Motor neuron (in vitro differentiated cells): ENCODE measurements at regions not wholly inside any gene's neighbourhood (a gene's known extent, or its start where the extent isn't known, plus 50 kb on each side); places are given as distances from the start of the nearest gene placed in this dataset.

ENCODE experiments used
- ATAC-seq, 8 experiments: fragments of 200-7000 bp; cut with Tn5 transposase; replicated peaks in 6 of 8; 2 replicates each; pipeline ENCODE4 v1.8.0; 2021; ENCODE audit warnings: mild to moderate bottlenecking in 8 of 8, moderate library complexity in 8 of 8
- H3K27ac ChIP-seq, 2 donors: fragments of 250-450 bp; sonication (Bioruptor Pico); 2 replicates each; pipeline ENCODE4 v1.9.0; 2021; ENCODE audit warnings: antibody characterized with exemption in 2 of 2, mild to moderate bottlenecking in 2 of 2, moderate library complexity in 1 of 2
- H3K4me1 ChIP-seq, 2 donors: fragments of 250-450 bp; sonication (Bioruptor Pico); replicated peaks in 1 of 2; 2 replicates each; pipeline ENCODE4 v1.6.1; 2021; ENCODE audit warnings: antibody characterized with exemption in 2 of 2, mild to moderate bottlenecking in 2 of 2, moderate library complexity in 1 of 2
- H3K4me3 ChIP-seq, 5 donors: fragments of 250-450 bp; sonication (Bioruptor Pico); 2 replicates each; pipeline ENCODE4 v1.9.0; 2021; ENCODE audit warnings: antibody characterized with exemption in 5 of 5, mild to moderate bottlenecking in 5 of 5, moderate library complexity in 4 of 5
- WGBS, 10 experiments: fragments of 450-650 bp; shearing (Covaris generic); methylation state at CpG; one replicate each; pipeline ENCODE4 v1.0.0; 2022; 5-methylcytosine and 5-hydroxymethylcytosine counted together
- in situ Hi-C, 9 experiments: fragments of 400-800 bp; cut with MboI; loops; one replicate each; pipeline ENCODE4 v1.15.0; 2021; ENCODE audit warnings: low sequenced_read_pairs in 9 of 9, low pct_unique_long_range_greater_than_20kb in 2 of 9; ENCODE audit not compliant: unreplicated experiment in 9 of 9

- 38 to 68% (median 49%) methylated on average over 2 to 4 of the region's 4 CpGs for WGBS, 10 experiments
- no peak for ATAC-seq
- H3K4me1 ChIP-seq: peaks cover 0 to 12% of the 10 kb centered on the region in 2 donors
- no peak overlapping the region for H3K4me3 ChIP-seq
- in situ Hi-C loops: no loop called here
- no peak overlapping the region for H3K27ac ChIP-seq
Measured at GRCh38 chr14:26791117-26791806, 193.4 kb upstream of the NOVA1 start.

- WGBS, 10 experiments: 42 to 100% (median 90%) methylated on average over 1 to 2 of the region's 2 CpGs
- Histone ChIP-seq H3K4me1 (peaks cover 0 to 12% of the 10 kb centered on the region in 2 donors), H3K27ac (no peak overlapping the region), H3K4me3 (no peak overlapping the region)
- in situ Hi-C loops: no loop called here
- no peak for ATAC-seq
Measured at GRCh38 chr14:26794731-26795130, 196.9 kb upstream of the NOVA1 start.

GRCh38 chr14:26808407-26808806 lies 210.6 kb upstream of the NOVA1 start:
- 0 to 100% (median 100%) methylated on average over 1 of the region's 1 CpG; no CpG with 5 or more reads in 1 of the 10 experiments for WGBS, 10 experiments
- in situ Hi-C loops: no loop called here
- Histone ChIP-seq H3K4me3 (no peak overlapping the region), H3K27ac (no peak overlapping the region), H3K4me1 (peaks cover 0 to 20% of the 10 kb centered on the region in 2 donors)
- ATAC-seq: no peak

GRCh38 chr14:26810631-26811030 lies 212.8 kb upstream of the NOVA1 start:
- Histone ChIP-seq H3K27ac (no peak overlapping the region), H3K4me1 (peaks cover 0 to 21% of the 10 kb centered on the region in 2 donors), H3K4me3 (no peak overlapping the region)
- no peak for ATAC-seq
- in situ Hi-C loops: no loop called here

- no peak for ATAC-seq
- in situ Hi-C loops: no loop called here
- 36 to 100% (median 94%) methylated on average over 1 to 3 of the region's 3 CpGs for WGBS, 10 experiments
- Histone ChIP-seq H3K4me1 (peaks cover 0 to 21% of the 10 kb centered on the region in 2 donors), H3K4me3 (no peak overlapping the region), H3K27ac (peak overlapping the region in 1 of 2 donors; percentile 9)
Measured at GRCh38 chr14:26811756-26812305, 214.0 kb upstream of the NOVA1 start.

GRCh38 chr14:26820138-26820537 lies 222.3 kb upstream of the NOVA1 start:
- H3K4me1 ChIP-seq: peaks cover 0 to 20% of the 10 kb centered on the region in 2 donors
- H3K27ac ChIP-seq: no peak overlapping the region
- ATAC-seq: peak in 5 of 8 experiments; percentile 25 to 72 (median 58)
- in situ Hi-C loops: no loop called here
- no peak overlapping the region for H3K4me3 ChIP-seq
- WGBS, 10 experiments: 33 to 100% (median 77%) methylated on average over 1 of the region's 1 CpG; no CpG with 5 or more reads in 2 of the 10 experiments

GRCh38 chr14:26820572-26820971 lies 222.7 kb upstream of the NOVA1 start:
- Histone ChIP-seq H3K4me3 (no peak overlapping the region), H3K27ac (no peak overlapping the region), H3K4me1 (peaks cover 0 to 20% of the 10 kb centered on the region in 2 donors)
- in situ Hi-C loops: no loop called here
- ATAC-seq: peak in 2 of 8 experiments; percentile 32 to 39
- 76 to 100% (median 91%) methylated on average over 1 to 4 of the region's 4 CpGs for WGBS, 10 experiments

GRCh38 chr14:26828741-26829140 lies 230.9 kb upstream of the NOVA1 start:
- in situ Hi-C loops: no loop called here
- ATAC-seq: peak in 1 of 8 experiments; percentile 44
- Histone ChIP-seq H3K27ac (no peak overlapping the region), H3K4me1 (no peaks in the 10 kb centered on the region), H3K4me3 (no peak overlapping the region)
- WGBS, 10 experiments: 54 to 100% (median 78%) methylated on average over 1 to 4 of the region's 4 CpGs

GRCh38 chr14:26833621-26834176 lies 235.9 kb upstream of the NOVA1 start:
- Histone ChIP-seq H3K27ac (no peak overlapping the region), H3K4me3 (no peak overlapping the region), H3K4me1 (no peaks in the 10 kb centered on the region)
- in situ Hi-C loops: no loop called here
- ATAC-seq: peak in 2 of 8 experiments; percentile 77 to 89

- 32 to 86% (median 73%) methylated on average over 2 to 4 of the region's 4 CpGs; no CpG with 5 or more reads in 1 of the 10 experiments for WGBS, 10 experiments
- ATAC-seq: no peak
- in situ Hi-C loops: no loop called here
- H3K4me3 ChIP-seq: no peak overlapping the region
- peaks cover 0 to 8% of the 10 kb centered on the region in 2 donors for H3K4me1 ChIP-seq
- no peak overlapping the region for H3K27ac ChIP-seq
Measured at GRCh38 chr14:26835979-26836570, 238.2 kb upstream of the NOVA1 start.

GRCh38 chr14:26839481-26839880 lies 241.6 kb upstream of the NOVA1 start:
- H3K27ac ChIP-seq: no peak overlapping the region
- WGBS, 10 experiments: 67 to 100% (median 80%) methylated on average over 1 of the region's 1 CpG

GRCh38 chr14:26841326-26841725 lies 243.5 kb upstream of the NOVA1 start:
- ATAC-seq: peak in 2 of 8 experiments; percentile 7 to 42
- Histone ChIP-seq H3K4me1 (peaks cover 12 to 42% of the 10 kb centered on the region in 2 donors), H3K4me3 (no peak overlapping the region), H3K27ac (no peak overlapping the region)
- in situ Hi-C loops: no loop called here
- WGBS, 10 experiments: 2 to 67% (median 33%) methylated on average over 1 to 4 of the region's 4 CpGs; no CpG with 5 or more reads in 1 of the 10 experiments

More at GRCh38 chr14:26839481-26839880, 241.6 kb upstream of the NOVA1 start:
- in situ Hi-C loops: no loop called here
- H3K4me3 ChIP-seq: no peak overlapping the region
- peaks cover 3 to 29% of the 10 kb centered on the region in 2 donors for H3K4me1 ChIP-seq
- ATAC-seq: no peak

GRCh38 chr14:26841920-26842741 lies 244.3 kb upstream of the NOVA1 start:
- 0 to 94% (median 9%) methylated on average over 3 of the region's 3 CpGs; no CpG with 5 or more reads in 3 of the 10 experiments for WGBS, 10 experiments
- ATAC-seq: peak; percentile 82 to 96 (median 88)
- Histone ChIP-seq H3K4me3 (no peak overlapping the region), H3K27ac (no peak overlapping the region), H3K4me1 (peaks cover 12 to 42% of the 10 kb centered on the region in 2 donors)
- in situ Hi-C loops: no loop called here
